T-cell (primary cell): ENCODE measurements at regions not wholly inside any gene's neighbourhood (a gene's known extent, or its start where the extent isn't known, plus 50 kb on each side); places are given as distances from the start of the nearest gene placed in this dataset.
A peak's percentile ranks its signal among the peaks of the same experiment; 100 is the strongest.

Source experiments
- ATAC-seq, 4 experiments: fragments of 200-7000 bp in 3 of 4; fragments of 150-1000 bp in 1 of 4; cut with Tn5 transposase; replicated peaks in 1 of 4; 1 replicate in 3 of 4; 2 replicates in 1 of 4; pipeline ENCODE4 v1.10.0; 2021; ENCODE audit warnings: moderate library complexity in 3 of 4, mild to moderate bottlenecking in 2 of 4, moderate number of reproducible peaks in 1 of 4
- CTCF ChIA-PET, 2 donors: fragments of 300-600 bp; sonication (Branson Sonifier 250); formaldehyde crosslinking; loops; one replicate each; lab custom pipeline; 2022; ENCODE audit warnings: antibody characterized with exemption in 2 of 2; lab: Charles Lee
- POLR2A ChIA-PET, 2 donors: fragments of 300-600 bp; sonication (Branson Sonifier 250); formaldehyde crosslinking; loops; one replicate each; lab custom pipeline; 2022; ENCODE audit warnings: antibody characterized with exemption in 2 of 2; lab: Charles Lee
- DNase-seq, 35 experiments: peaks; one replicate each; pipeline versions ENCODE4 v3.0.0 to v3.0.0-alpha.2; 2013 to 2023
- H3K27ac ChIP-seq: one replicate; pipeline ENCODE4 v1.5.1; 2013; ENCODE audit warnings: low read length
- H3K27me3 ChIP-seq, 2 experiments: replicated peaks in 1 of 2; 1 replicate in 1 of 2; 2 replicates in 1 of 2; pipeline versions ENCODE4 v1.6.1 to v1.7.0; 2013; ENCODE audit warnings: low read length in 1 of 2, mixed read lengths in 1 of 2; ENCODE audit not compliant: control insufficient read depth in 2 of 2, insufficient read depth in 2 of 2; ENCODE audit errors: extremely low read depth in 1 of 2
- H3K36me3 ChIP-seq, 2 donors: 1 replicate in 1 of 2; 2 replicates in 1 of 2; pipeline versions ENCODE4 v1.6.1 to v1.7.0; 2013; ENCODE audit warnings: low read length in 1 of 2; ENCODE audit not compliant: control insufficient read depth in 2 of 2, insufficient read depth in 1 of 2; ENCODE audit errors: extremely low read depth in 1 of 2
- H3K4me1 ChIP-seq, 2 experiments: 1 replicate in 1 of 2; 2 replicates in 1 of 2; pipeline versions ENCODE4 v1.6.1 to v1.7.0; 2013; ENCODE audit warnings: low read length in 2 of 2, mixed read lengths in 1 of 2; ENCODE audit not compliant: insufficient read depth in 2 of 2, control insufficient read depth in 1 of 2; ENCODE audit errors: extremely low read depth in 1 of 2
- H3K4me3 ChIP-seq, 2 donors: 1 replicate in 1 of 2; 2 replicates in 1 of 2; pipeline versions ENCODE4 v1.5.1 to v1.7.0; 2013; ENCODE audit warnings: mild to moderate bottlenecking in 2 of 2, low read length in 1 of 2, moderate library complexity in 1 of 2; ENCODE audit not compliant: control insufficient read depth in 1 of 2; ENCODE audit errors: extremely low read depth in 1 of 2
- H3K9me3 ChIP-seq: 2 replicates; pipeline ENCODE4 v1.7.0; 2013
- H3K27ac Mint-ChIP-seq, 2 donors: one replicate each; pipeline ENCODE4 v1.8.0; 2020 to 2021; ENCODE audit warnings: mild to moderate bottlenecking in 2 of 2, mixed read lengths in 2 of 2
- H3K27me3 Mint-ChIP-seq, 2 donors: one replicate each; pipeline ENCODE4 v1.8.0; 2021 to 2022; ENCODE audit warnings: mixed read lengths in 2 of 2
- H3K36me3 Mint-ChIP-seq: one replicate; pipeline ENCODE4 v1.8.0; 2021; ENCODE audit warnings: mixed read lengths
- H3K4me1 Mint-ChIP-seq, 3 donors: one replicate each; pipeline ENCODE4 v1.8.0; 2020 to 2022; ENCODE audit warnings: mixed read lengths in 3 of 3, mild to moderate bottlenecking in 1 of 3
- H3K4me3 Mint-ChIP-seq, 3 donors: one replicate each; pipeline ENCODE4 v1.8.0; 2020 to 2022; ENCODE audit warnings: mild to moderate bottlenecking in 3 of 3, mixed read lengths in 3 of 3, moderate library complexity in 3 of 3
- H3K9me3 Mint-ChIP-seq, 3 donors: one replicate each; pipeline ENCODE4 v1.8.0; 2020 to 2022; ENCODE audit warnings: mixed read lengths in 3 of 3
- WGBS: methylation state at CpG from one replicate; pipeline ENCODE4 v1.1.5; 2013; ENCODE audit warnings: missing lambda C conversion rate; ENCODE audit not compliant: insufficient coverage; 5-methylcytosine and 5-hydroxymethylcytosine counted together

DNA sequence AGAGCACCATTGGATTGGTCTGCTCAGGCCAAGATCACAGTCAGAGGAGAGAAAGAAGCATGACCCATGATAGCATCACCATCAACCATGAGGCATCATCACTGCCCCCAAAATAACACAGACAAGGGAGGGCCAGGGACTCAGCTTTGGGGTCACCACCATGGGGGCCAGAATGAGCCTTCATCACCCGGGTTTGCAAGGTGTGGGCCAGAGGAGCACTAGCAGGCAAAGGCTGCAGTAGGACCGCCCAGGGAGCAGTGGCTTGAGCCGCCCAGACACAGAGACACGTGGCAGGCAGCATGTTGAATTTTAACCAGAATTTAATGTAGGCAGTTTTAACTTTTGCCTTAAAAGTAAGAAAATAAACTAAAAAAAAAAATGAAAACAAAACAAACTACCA, 53.7 kb upstream of the TMPRSS2 start:
- Mint-ChIP-seq H3K27ac (no peak overlapping the region), H3K4me1 (peaks cover 5 to 7% (median 5%) of the 10 kb centered on the region in 3 donors), H3K4me3 (no peak overlapping the region), H3K27me3 (peaks cover 18 to 38% of the 10 kb centered on the region in 2 donors), H3K36me3 (no peaks in the 10 kb centered on the region), H3K9me3 (no peaks in the 10 kb centered on the region)
- no peaks in the 10 kb centered on the region for H3K4me1 ChIP-seq
- WGBS, result 82% methylated on average over 1 of the region's 4 CpGs
- no peak overlapping the region for H3K4me3 ChIP-seq
- CTCF ChIA-PET, result no interaction called here
- H3K9me3 ChIP-seq, result no peaks in the 10 kb centered on the region
- no peaks in the 10 kb centered on the region for H3K36me3 ChIP-seq
- peaks cover 0 to 47% of the 10 kb centered on the region in 2 experiments for H3K27me3 ChIP-seq
- POLR2A ChIA-PET, result no interaction called here
- DNase-seq (no peak), ATAC-seq (no peak)
- no peak overlapping the region for H3K27ac ChIP-seq

DNA sequence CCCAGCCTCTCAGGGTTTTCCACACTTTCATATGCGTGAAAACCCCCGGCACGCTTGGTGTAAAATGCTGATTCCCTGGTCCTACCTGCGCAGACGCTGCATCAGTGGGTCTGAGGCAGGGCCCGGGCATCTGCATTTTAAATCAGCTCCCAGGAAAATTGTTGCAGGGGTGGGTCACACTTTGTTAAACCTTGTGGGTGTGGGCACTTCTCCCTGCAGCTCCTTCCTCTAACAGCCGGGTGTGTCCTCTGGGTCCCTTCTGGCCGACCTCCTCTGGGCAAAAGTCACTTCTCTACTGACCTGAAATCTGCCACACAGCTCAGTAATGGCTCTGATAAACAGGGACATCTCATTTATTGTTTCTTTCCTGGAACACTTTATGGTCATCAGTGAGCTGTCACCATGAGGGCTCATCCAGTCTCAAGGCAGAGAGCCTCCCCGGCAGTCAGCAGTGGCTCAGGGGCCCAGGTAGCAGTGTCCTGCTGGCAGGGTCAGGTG, 52.8 kb upstream of the TMPRSS2 start:
- Histone ChIP-seq H3K27me3 (peaks cover 0 to 44% of the 10 kb centered on the region in 2 experiments), H3K27ac (no peak overlapping the region), H3K4me1 (no peaks in the 10 kb centered on the region), H3K9me3 (no peaks in the 10 kb centered on the region), H3K36me3 (no peaks in the 10 kb centered on the region), H3K4me3 (no peak overlapping the region)
- no peaks in the 10 kb centered on the region for H3K36me3 Mint-ChIP-seq
- DNase-seq (no peak), ATAC-seq (no peak)
- no peak overlapping the region for H3K27ac Mint-ChIP-seq
- ChIA-PET POLR2A (no interaction called here), CTCF (no interaction called here)
- H3K27me3 Mint-ChIP-seq, result peaks cover 18 to 35% of the 10 kb centered on the region in 2 donors
- H3K4me3 Mint-ChIP-seq, result no peak overlapping the region
- WGBS, result 81% methylated on average over 3 of the region's 9 CpGs
- no peaks in the 10 kb centered on the region for H3K9me3 Mint-ChIP-seq
- peaks cover 5 to 7% (median 5%) of the 10 kb centered on the region in 3 donors for H3K4me1 Mint-ChIP-seq

- no peaks in the 10 kb centered on the region for H3K36me3 ChIP-seq
- no peaks in the 10 kb centered on the region for H3K4me1 ChIP-seq
- H3K36me3 Mint-ChIP-seq, result no peaks in the 10 kb centered on the region
- ChIA-PET CTCF (no interaction called here), POLR2A (no interaction called here)
- DNase-seq (peak in 1 of 35 experiments; percentile 2), ATAC-seq (no peak)
- H3K27me3 ChIP-seq, result peaks cover 0 to 44% of the 10 kb centered on the region in 2 experiments
- H3K9me3 ChIP-seq, result no peaks in the 10 kb centered on the region
- H3K9me3 Mint-ChIP-seq, result no peaks in the 10 kb centered on the region
- H3K4me1 Mint-ChIP-seq, result peaks cover 1 to 2% (median 2%) of the 10 kb centered on the region in 3 donors
- 71% methylated on average over 4 of the region's 15 CpGs for WGBS
- no peak overlapping the region for H3K4me3 ChIP-seq
- H3K27me3 Mint-ChIP-seq, result peaks cover 20 to 31% of the 10 kb centered on the region in 2 donors
- H3K27ac Mint-ChIP-seq, result no peak overlapping the region
- no peak overlapping the region for H3K27ac ChIP-seq
- H3K4me3 Mint-ChIP-seq, result no peak overlapping the region
Observed at GRCh38 chr21:41559658-41560631, 52.0 kb upstream of the TMPRSS2 start.

- ChIA-PET POLR2A (no interaction called here), CTCF (no interaction called here)
- Histone ChIP-seq H3K27me3 (peaks cover 0 to 40% of the 10 kb centered on the region in 2 experiments), H3K27ac (no peak overlapping the region), H3K4me3 (no peak overlapping the region), H3K36me3 (no peaks in the 10 kb centered on the region), H3K4me1 (no peaks in the 10 kb centered on the region), H3K9me3 (no peaks in the 10 kb centered on the region)
- no peak overlapping the region for H3K4me3 Mint-ChIP-seq
- H3K36me3 Mint-ChIP-seq, result no peaks in the 10 kb centered on the region
- no peak for DNase-seq
- no peak overlapping the region for H3K27ac Mint-ChIP-seq
- no peaks in the 10 kb centered on the region for H3K9me3 Mint-ChIP-seq
- peaks cover 24 to 29% of the 10 kb centered on the region in 2 donors for H3K27me3 Mint-ChIP-seq
- ATAC-seq, result no peak
- no peaks in the 10 kb centered on the region for H3K4me1 Mint-ChIP-seq
Observed at GRCh38 chr21:41558842-41559241, 50.9 kb upstream of the TMPRSS2 start.

DNA sequence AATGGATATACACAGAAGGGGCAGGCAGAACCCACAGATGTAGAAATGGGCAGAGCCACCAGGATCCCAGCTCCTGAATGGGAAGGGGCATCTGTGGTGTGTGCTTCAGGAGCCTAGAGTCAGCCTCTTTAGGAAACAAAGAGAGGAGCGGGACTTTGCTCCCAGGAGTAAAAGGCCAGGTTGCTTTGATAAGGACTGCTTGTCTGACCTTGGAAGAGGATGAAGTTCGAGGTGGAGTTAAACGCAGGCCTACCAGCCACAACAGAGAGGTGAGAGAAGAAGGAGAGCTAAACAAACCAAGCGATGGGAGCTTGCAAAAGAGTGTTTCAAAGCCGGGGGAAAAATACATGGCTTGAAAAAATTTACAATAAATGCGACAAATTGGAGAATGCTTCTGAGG, 49.9 kb upstream of the TMPRSS2 start:
- no peaks in the 10 kb centered on the region for H3K4me1 ChIP-seq
- Mint-ChIP-seq H3K4me3 (no peak overlapping the region), H3K36me3 (no peaks in the 10 kb centered on the region), H3K9me3 (no peaks in the 10 kb centered on the region), H3K27me3 (peaks cover 24 to 25% of the 10 kb centered on the region in 2 donors), H3K27ac (no peak overlapping the region), H3K4me1 (no peaks in the 10 kb centered on the region)
- H3K9me3 ChIP-seq, result no peaks in the 10 kb centered on the region
- DNase-seq (no peak), ATAC-seq (no peak)
- no peak overlapping the region for H3K27ac ChIP-seq
- ChIA-PET POLR2A (no interaction called here), CTCF (no interaction called here)
- peaks cover 0 to 31% of the 10 kb centered on the region in 2 experiments for H3K27me3 ChIP-seq
- H3K4me3 ChIP-seq, result no peak overlapping the region
- no peaks in the 10 kb centered on the region for H3K36me3 ChIP-seq
- 78% methylated on average over 6 of the region's 6 CpGs for whole genome bisulfite sequencing
